HG03575 (cell line): ENCODE measurements at regions not wholly inside any gene's neighbourhood (a gene's known extent, or its start where the extent isn't known, plus 50 kb on each side); places are given as distances from the start of the nearest gene placed in this dataset.

Experiments used
- ATAC-seq: cut with Tn5 transposase; IDR thresholded peaks from one replicate; pipeline ENCODE4 v1.9.1; 2021; ENCODE audit not compliant: unreplicated experiment, insufficient number of reproducible peaks, low FRiP score; ENCODE audit errors: extremely low read depth

GRCh38 chr1:194341587-194341986 lies 1155.2 kb upstream of the B3GALT2 start:
- no peak for ATAC-seq

- ATAC-seq = no peak
These were observed 1153.1 kb upstream of the B3GALT2 start for GRCh38 chr1:194339471-194339870.

DNA sequence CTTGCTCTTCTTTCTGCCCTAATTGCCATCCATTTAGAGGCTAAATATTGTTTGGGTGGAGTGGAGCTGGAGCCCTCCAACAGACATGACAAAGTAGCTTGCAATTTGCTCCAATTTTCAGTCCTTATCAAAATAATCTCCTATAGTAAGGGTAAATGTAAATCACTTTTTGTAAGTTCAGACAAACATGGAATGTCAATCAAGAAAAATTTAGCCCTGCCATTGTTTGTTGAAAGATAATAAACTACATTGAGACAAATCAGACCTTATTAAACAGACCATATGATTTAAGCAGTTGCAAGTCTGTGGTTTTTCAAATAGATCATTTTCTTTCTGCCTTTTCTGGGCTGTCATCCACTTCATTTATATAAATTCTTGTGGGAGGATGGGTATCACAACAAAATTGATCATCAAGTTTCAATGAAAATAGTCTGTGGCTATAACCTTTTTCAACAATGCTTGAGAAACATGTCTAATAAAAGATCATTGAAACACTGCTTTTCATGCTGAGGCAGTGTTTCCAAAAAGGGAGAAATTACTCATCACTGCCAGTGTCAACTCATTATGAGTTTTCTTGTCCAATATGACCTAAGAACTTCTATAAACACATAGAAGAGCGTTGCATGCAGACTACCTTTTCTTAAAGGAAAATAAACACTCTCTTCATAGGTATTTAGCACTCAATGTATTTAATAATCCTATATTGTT lies 1152.0 kb upstream of the B3GALT2 start:
- no peak for ATAC-seq

DNA sequence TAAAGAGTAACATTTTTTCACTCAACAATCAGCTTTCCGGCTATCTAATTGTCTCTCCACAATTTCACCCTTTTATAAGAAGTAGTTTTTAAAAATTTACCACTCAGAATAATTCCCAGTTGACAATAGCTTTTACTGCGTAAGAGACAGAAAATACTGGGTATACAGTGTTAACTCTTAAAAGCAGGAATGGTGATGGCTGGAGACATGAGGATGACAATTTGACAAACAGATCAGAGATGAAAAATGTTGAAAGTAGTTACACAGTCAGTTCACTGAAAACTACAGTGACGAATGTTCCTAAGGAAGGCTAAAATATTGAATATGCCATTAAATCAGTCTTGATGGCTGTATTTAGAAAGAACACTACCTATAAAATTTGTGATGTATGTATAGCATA lies 1146.8 kb upstream of the B3GALT2 start:
- ATAC-seq = no peak

DNA sequence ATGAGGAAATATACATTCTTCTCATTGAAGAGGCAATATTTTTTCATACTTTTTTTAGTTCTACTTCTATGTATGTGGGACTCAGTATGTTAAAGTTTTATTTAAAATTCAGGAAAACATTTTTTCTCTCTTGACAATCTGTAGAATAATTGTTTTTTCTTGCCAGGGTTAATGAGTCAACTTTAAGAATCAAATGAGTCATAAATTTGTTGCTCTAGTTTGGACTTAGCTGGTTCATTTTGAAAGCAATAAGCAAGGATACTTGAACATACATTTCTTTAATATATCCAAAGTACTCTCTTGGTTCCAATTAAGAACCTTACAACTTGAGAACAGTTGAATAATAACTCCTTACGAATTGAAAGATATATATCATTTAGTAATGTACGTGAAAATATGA lies 1145.3 kb upstream of the B3GALT2 start:
- no peak for ATAC-seq

GRCh38 chr1:194322751-194323150 lies 1136.3 kb upstream of the B3GALT2 start:
- ATAC-seq = no peak

DNA sequence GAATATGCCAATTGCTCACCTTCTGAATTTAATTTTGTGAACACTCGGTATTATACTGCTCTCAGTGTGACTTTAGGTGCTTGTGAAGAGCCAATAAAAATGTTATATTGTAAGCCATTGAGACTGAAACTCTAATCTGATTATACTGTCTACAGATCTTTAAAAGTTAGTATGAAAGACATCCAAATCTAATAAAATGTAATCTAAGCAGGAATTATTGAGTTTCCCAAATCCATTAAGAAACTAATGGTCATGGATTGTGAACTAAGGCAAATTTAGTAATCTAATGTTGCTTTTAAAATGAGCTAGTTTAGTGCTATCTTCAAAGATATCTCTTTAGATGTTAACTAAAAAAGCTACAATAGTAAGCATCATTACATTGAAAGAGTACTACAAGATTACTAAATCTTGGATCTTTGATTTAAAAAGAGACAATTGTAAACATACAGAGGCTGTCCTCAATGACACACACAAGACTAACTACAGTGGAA lies 1132.4 kb upstream of the B3GALT2 start:
- ATAC-seq = no peak

- no peak for ATAC-seq
These were observed 1123.3 kb upstream of the B3GALT2 start for GRCh38 chr1:194309697-194310096.

DNA sequence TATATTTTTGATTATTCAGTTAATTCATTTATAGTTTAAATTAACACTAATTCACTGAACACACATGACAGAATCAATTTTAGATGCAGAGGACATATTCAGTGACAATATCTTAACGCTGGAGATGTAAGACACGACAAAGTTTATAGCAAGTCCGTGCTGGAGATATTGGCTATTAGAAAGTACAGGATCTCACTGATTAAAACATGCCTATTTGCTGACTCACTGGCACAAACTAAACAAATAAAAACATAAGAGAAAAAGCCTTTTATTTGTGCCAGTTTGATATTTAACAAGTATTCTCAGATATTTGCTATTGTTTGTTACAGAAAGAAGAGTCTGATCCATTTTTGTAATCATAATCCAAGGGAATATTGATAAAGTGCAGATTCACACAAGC lies 1122.9 kb upstream of the B3GALT2 start:
- ATAC-seq = no peak

DNA sequence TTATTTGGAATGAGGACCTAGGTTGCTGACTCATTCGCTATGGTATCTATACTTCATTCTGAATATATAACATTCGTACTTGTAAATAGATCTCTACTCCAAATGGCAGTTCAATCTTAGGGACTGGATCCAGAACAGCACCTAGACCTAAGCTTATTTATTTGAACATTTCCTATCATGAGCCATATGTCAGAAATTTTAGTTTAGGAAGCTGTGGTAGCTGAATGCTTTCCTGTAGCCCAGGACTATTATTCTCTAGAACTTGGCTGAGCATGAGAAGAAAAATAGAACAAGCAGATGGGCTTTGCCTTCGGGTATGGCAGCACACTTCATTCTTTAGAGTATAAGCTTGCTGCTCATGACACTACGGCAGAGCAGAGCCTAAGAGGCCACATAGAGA lies 1114.4 kb upstream of the B3GALT2 start:
- ATAC-seq = no peak

GRCh38 chr1:194300340-194300739 lies 1113.9 kb upstream of the B3GALT2 start:
- no peak for ATAC-seq

DNA sequence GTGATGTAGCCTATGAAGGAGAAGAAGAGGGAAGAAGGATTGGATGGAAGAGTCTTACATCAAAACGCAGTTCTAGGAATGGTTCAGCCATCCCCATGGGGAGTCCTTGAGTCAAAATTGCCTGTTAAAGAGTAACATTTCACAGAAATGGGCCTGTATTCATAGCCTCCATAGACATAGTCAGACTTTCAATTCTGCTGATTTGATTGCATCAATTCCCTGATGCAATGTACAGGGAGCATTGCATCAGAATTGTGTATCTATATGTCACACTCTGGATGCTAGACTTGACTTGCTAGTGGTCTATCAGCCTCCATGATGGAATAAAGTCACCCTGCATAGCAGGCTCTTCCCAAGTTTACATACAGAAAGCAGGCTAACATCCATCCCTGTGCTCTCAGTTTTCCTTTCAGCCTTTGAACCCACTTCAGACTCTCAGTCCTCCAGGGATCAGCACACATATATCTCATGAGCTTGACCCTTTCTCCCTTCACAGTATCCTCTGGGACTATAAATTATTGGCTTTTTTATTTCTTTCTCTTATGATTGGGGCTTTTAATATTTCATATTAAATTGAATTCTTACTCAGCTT lies 1111.7 kb upstream of the B3GALT2 start:
- ATAC-seq = no peak

- no peak for ATAC-seq
These were observed 1110.7 kb upstream of the B3GALT2 start for GRCh38 chr1:194297094-194297493.

GRCh38 chr1:194296201-194296600 lies 1109.8 kb upstream of the B3GALT2 start:
- no peak for ATAC-seq

- ATAC-seq = peak; percentile 83
These were observed 1109.3 kb upstream of the B3GALT2 start for GRCh38 chr1:194295685-194296084.

DNA sequence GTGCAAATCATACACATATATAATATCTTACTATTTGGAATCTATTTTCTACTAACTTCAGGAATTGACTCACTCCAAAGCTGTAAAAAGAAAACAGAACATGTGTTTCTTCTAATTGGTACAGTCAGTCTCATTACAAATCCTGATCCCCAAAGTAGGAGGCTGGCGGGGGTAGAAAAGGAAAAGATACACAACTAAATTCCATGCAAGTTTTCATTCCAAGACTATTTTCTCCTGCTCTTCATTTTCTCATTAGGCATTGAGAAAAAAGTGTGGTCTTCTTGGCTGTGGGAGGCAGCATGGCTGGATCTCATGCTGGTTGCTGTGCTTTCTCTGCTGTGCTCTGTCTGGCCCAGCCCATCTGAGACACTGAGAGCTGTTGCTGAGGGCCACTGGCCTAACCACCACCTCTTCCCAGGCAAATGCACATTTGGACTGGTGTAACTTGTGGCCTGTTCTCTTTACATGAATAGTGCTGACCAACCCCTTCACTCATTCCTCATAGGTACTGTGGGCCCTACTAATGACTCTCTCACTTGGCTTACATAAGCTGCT lies 1107.5 kb upstream of the B3GALT2 start:
- no peak for ATAC-seq

GRCh38 chr1:194292966-194293365 lies 1106.6 kb upstream of the B3GALT2 start:
- no peak for ATAC-seq

- peak; percentile 94 for ATAC-seq
These were observed 1103.3 kb upstream of the B3GALT2 start for GRCh38 chr1:194289569-194290266.

DNA sequence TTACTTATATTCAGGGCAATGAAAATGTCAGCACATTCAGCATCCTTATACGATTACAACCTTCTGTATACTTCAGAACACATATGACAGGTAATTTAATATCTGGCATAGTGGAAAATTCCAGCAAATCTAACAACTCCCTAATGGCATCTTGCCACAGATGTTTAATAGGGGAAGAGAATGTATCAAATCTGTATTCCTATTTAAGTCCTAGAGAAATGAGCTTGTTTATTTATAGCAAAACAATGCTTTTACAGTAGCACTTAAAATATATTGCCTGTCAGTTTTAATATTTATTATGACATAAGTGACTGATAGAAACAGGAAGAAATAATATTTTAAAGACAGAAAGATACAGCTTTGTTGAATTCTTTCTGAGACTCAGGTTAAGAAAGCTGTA lies 1101.8 kb upstream of the B3GALT2 start:
- ATAC-seq = no peak

- ATAC-seq = no peak
These were observed 1095.0 kb upstream of the B3GALT2 start for GRCh38 chr1:194281376-194281775.
